Suprapubic skin (tissue), 4 donors: ENCODE measurements at regions not wholly inside any gene's neighbourhood (a gene's known extent, or its start where the extent isn't known, plus 50 kb on each side); places are given as distances from the start of the nearest gene placed in this dataset.

Source experiments
- DNase-seq, 2 donors: peaks; one replicate each; pipeline ENCODE4 v3.0.0-alpha.2; 2019; ENCODE audit warnings: low spot score in 2 of 2
- H3K27ac ChIP-seq: fragments of 200-600 bp; sonication (generic); one replicate; pipeline ENCODE4 v1.5.1; 2019
- H3K27me3 ChIP-seq: fragments of 200-600 bp; sonication (generic); one replicate; pipeline ENCODE4 v1.5.1; 2019
- H3K36me3 ChIP-seq: fragments of 200-600 bp; sonication (generic); one replicate; pipeline ENCODE4 v1.5.1; 2019
- H3K4me1 ChIP-seq: fragments of 200-600 bp; sonication (generic); one replicate; pipeline ENCODE4 v1.5.1; 2019
- H3K4me3 ChIP-seq: fragments of 200-600 bp; sonication (generic); one replicate; pipeline ENCODE4 v1.5.1; 2019; ENCODE audit warnings: mild to moderate bottlenecking
- H3K9me3 ChIP-seq: fragments of 200-600 bp; sonication (generic); one replicate; pipeline ENCODE4 v1.5.1; 2019
- CTCF ChIP-seq, 2 donors: fragments of 200-600 bp in 1 of 2; fragments of 450-650 bp in 1 of 2; sonication (generic) in 1 of 2; IDR thresholded peaks; one replicate each; pipeline ENCODE4 v1.5.1; 2016 to 2019; ENCODE audit warnings: antibody characterized with exemption in 2 of 2, mild to moderate bottlenecking in 1 of 2, moderate library complexity in 1 of 2
- EP300 ChIP-seq: sonication (generic); formaldehyde crosslinking; IDR thresholded peaks from one replicate; pipeline ENCODE4 v1.6.1; 2017; ENCODE audit warnings: antibody characterized with exemption
- POLR2A ChIP-seq, 2 donors: fragments of 450-650 bp; IDR thresholded peaks; one replicate each; pipeline ENCODE4 v1.6.1; 2017; ENCODE audit warnings: antibody characterized with exemption in 2 of 2, mild to moderate bottlenecking in 2 of 2, moderate library complexity in 2 of 2
- POLR2AphosphoS5 ChIP-seq, 3 donors: sonication (generic); formaldehyde crosslinking; IDR thresholded peaks; one replicate each; pipeline ENCODE4 v1.6.1; 2017; ENCODE audit warnings: antibody characterized with exemption in 3 of 3
- WGBS: methylation state at CpG from one replicate; pipeline ENCODE4 v1.1.5; 2018; 5-methylcytosine and 5-hydroxymethylcytosine counted together

- 46% methylated on average over 2 of the region's 2 CpGs for WGBS
- DNase-seq, result no peak
- no peak overlapping the region for H3K4me3 ChIP-seq
- no peaks in the 10 kb centered on the region for H3K36me3 ChIP-seq
- TF ChIP-seq CTCF (IDR thresholded peaks at IDR 0.05) (no peak), EP300 (no peak), POLR2A (IDR thresholded peaks at IDR 0.05) (no peak), POLR2AphosphoS5 (IDR thresholded peaks at IDR 0.05) (no peak)
- no peaks in the 10 kb centered on the region for H3K9me3 ChIP-seq
- no peak overlapping the region for H3K27ac ChIP-seq
- no peaks in the 10 kb centered on the region for H3K27me3 ChIP-seq
- H3K4me1 ChIP-seq, result no peaks in the 10 kb centered on the region
These were observed 138.2 kb upstream of the CLEC14A start for GRCh38 chr14:38394064-38394463.

GRCh38 chr14:38391334-38391733 lies 135.4 kb upstream of the CLEC14A start:
- Histone ChIP-seq H3K36me3 (no peaks in the 10 kb centered on the region), H3K27me3 (no peaks in the 10 kb centered on the region), H3K9me3 (no peaks in the 10 kb centered on the region), H3K4me1 (no peaks in the 10 kb centered on the region), H3K4me3 (no peak overlapping the region), H3K27ac (no peak overlapping the region)
- DNase-seq, result no peak
- TF ChIP-seq POLR2AphosphoS5 (IDR thresholded peaks at IDR 0.05) (no peak), CTCF (IDR thresholded peaks at IDR 0.05) (no peak), EP300 (no peak), POLR2A (IDR thresholded peaks at IDR 0.05) (no peak)

GRCh38 chr14:38389681-38390080 lies 133.8 kb upstream of the CLEC14A start:
- DNase-seq, result no peak
- Histone ChIP-seq H3K27ac (no peak overlapping the region), H3K4me3 (no peak overlapping the region), H3K36me3 (no peaks in the 10 kb centered on the region), H3K27me3 (no peaks in the 10 kb centered on the region), H3K4me1 (no peaks in the 10 kb centered on the region), H3K9me3 (no peaks in the 10 kb centered on the region)
- WGBS, result 67% methylated on average over 1 of the region's 1 CpG
- TF ChIP-seq POLR2A (IDR thresholded peaks at IDR 0.05) (no peak), EP300 (no peak), POLR2AphosphoS5 (IDR thresholded peaks at IDR 0.05) (no peak), CTCF (IDR thresholded peaks at IDR 0.05) (no peak)

- Histone ChIP-seq H3K4me1 (no peaks in the 10 kb centered on the region), H3K27me3 (no peaks in the 10 kb centered on the region), H3K27ac (no peak overlapping the region), H3K36me3 (no peaks in the 10 kb centered on the region), H3K4me3 (no peak overlapping the region), H3K9me3 (no peaks in the 10 kb centered on the region)
- DNase-seq, result no peak
- 56% methylated on average over 2 of the region's 2 CpGs for WGBS
- no peak for TF ChIP-seq EP300
- no peak for TF ChIP-seq POLR2A (IDR thresholded peaks at IDR 0.05)
- no peak for TF ChIP-seq CTCF (IDR thresholded peaks at IDR 0.05)
- TF ChIP-seq POLR2AphosphoS5 (IDR thresholded peaks at IDR 0.05), result no peak
These were observed 131.9 kb upstream of the CLEC14A start for GRCh38 chr14:38387821-38388220.

GRCh38 chr14:38385836-38386235 lies 129.9 kb upstream of the CLEC14A start:
- H3K27ac ChIP-seq, result no peak overlapping the region
- H3K4me3 ChIP-seq, result no peak overlapping the region
- WGBS, result 75% methylated on average over 3 of the region's 3 CpGs
- no peak for TF ChIP-seq EP300
- no peaks in the 10 kb centered on the region for H3K27me3 ChIP-seq
- DNase-seq, result no peak
- no peaks in the 10 kb centered on the region for H3K4me1 ChIP-seq
- no peaks in the 10 kb centered on the region for H3K9me3 ChIP-seq
- no peaks in the 10 kb centered on the region for H3K36me3 ChIP-seq

- Histone ChIP-seq H3K27ac (no peak overlapping the region), H3K27me3 (no peaks in the 10 kb centered on the region), H3K4me1 (no peaks in the 10 kb centered on the region), H3K4me3 (no peak overlapping the region), H3K36me3 (no peaks in the 10 kb centered on the region), H3K9me3 (no peaks in the 10 kb centered on the region)
- TF ChIP-seq EP300, result no peak
- TF ChIP-seq POLR2AphosphoS5 (IDR thresholded peaks at IDR 0.05), result no peak
- TF ChIP-seq POLR2A (IDR thresholded peaks at IDR 0.05), result no peak
- no peak for TF ChIP-seq CTCF (IDR thresholded peaks at IDR 0.05)
- 77% methylated on average over 5 of the region's 5 CpGs for WGBS
- DNase-seq, result no peak
These were observed 129.4 kb upstream of the CLEC14A start for GRCh38 chr14:38385343-38385742.
